HG02970 (cell line): ENCODE measurements at regions not wholly inside any gene's neighbourhood (a gene's known extent, or its start where the extent isn't known, plus 50 kb on each side); places are given as distances from the start of the nearest gene placed in this dataset.

Experiments used
- ATAC-seq: cut with Tn5 transposase; IDR thresholded peaks from one replicate; pipeline ENCODE4 v1.9.1; 2021; ENCODE audit warnings: mild to moderate bottlenecking, moderate library complexity, moderate number of reproducible peaks; ENCODE audit not compliant: unreplicated experiment, low FRiP score

DNA sequence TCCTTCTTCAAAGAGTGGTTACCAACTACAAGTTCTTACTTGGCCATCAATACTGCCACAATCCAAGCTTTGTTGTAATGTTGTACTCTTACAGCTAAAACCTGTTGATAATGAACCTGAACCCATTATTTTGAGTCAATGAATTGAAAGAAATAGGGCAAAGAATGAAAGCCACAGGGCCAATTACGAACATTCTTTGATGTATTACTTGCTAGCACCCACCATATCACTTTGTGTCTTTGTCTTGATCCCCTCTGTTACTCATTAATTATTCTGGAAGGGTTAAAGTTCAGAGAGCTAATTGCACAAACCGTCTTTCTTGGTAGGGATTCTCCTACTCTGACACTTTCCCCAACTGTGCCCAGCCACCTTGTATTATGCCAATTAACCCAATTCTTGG lies 53.2 kb upstream of the TFEC start:
- no peak for ATAC-seq

DNA sequence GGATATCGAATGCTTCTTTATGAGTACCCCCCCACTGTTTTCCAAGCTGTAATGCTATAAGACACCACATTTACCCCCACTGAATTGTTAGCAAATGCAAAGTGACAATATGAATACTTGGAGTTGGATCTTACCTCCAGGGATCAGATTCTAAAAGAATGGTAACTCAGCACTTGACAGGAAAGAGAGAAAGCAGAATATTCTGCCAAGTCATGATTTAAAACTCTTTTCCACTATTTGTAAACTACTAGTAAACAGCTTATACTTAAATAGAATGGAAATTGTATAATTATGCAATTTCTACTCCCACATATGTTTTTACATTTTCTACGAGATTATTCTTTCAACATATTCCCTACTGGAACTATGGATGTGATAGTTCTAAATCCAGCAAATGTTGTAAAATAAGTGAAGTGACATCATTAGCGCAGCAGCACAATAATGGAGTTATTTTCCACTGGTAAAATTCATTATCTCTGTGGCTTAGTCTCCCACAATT lies 56.0 kb upstream of the TFEC start:
- no peak for ATAC-seq

DNA sequence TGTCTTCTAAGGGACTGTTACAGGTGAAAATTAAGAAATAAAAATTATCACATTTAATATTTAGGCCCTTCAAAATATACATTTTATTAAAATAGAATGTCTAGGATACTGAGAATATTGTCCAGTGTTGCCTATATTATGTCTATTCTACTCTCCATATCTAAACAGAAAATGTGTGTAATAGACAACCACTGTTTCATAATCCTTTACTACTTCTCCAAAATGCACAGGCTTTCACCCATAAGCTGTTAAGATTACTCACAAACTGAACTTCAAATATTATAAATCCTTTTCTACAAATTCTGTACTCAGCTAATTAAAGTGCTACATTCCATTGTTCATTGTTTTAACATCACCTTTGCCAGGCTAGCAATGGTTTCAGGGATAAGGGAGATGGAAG lies 56.7 kb upstream of the TFEC start:
- no peak for ATAC-seq

DNA sequence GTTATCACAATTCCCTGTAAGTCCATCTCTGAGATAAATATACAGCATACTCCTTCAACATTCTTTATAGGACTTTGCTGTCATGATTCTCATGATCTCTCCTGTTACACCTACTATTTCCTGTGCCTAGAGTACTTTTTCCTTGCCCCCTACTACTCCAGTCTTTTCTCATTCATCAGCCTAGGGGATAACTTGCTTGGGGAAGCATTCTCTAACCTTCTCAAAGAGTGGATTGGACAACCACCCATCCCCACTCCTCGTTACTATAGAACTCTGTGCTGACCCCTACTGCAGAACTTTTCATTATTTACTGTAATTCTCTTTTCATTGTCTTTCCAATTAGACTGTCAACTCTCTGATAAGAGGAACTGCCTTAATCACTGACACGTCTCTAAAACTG lies 57.4 kb upstream of the TFEC start:
- ATAC-seq, result no peak

DNA sequence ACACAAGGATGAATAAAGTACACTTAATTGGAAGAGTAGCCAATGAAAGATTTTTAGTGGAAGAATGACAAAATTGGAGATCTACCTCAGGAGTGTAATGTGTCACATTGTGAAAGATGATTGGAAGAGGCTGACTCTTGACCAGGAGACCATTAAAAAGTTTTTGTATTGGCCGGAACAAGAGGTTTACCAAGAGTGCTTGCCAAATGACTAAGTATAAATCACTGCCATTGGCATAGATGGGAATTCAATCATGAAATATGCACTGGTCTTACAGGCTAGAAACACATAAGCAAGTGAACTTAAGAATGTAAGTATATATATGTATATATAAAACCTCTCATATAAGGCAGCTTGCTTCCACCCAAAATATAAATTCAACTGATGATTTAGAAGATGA lies 58.7 kb upstream of the TFEC start:
- ATAC-seq, result no peak

DNA sequence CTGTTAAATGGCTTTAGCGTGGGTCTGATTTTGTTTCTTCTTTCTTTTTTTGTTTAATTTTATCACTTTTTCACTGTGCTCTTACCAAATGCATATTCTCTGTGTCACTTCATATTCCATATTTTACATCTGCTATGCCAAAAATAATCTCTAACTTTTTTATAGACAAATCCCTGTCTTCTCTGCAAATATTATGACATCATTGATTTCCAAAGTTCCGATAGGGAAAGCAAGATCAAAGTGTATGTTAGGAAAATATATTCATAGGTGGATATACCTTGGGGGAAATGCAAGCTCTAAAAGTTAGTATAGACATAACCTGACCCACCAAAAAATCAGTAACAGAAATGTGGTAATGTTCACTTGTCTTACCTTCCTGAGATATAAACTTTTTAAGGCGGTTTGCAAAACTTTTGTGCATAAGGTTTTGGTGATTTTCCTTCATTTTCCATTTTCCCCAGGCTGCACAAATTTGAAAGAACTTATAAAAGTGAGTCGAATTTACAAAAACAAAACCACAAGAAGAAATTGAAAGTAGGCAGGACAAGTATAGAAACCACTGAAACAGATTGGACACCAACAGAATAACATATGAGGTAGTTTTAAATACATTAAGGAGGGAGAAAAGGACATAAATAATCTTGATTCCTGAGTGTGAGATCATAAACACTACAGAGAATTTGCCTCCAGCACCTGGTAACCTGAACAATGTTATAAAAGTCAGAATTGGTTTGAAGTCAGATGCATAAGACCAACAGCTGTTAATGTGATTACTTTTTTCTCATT lies 63.1 kb upstream of the TFEC start:
- ATAC-seq, result no peak

- ATAC-seq, result no peak
Measured at GRCh38 chr7:116095396-116095795, 64.8 kb upstream of the TFEC start.

DNA sequence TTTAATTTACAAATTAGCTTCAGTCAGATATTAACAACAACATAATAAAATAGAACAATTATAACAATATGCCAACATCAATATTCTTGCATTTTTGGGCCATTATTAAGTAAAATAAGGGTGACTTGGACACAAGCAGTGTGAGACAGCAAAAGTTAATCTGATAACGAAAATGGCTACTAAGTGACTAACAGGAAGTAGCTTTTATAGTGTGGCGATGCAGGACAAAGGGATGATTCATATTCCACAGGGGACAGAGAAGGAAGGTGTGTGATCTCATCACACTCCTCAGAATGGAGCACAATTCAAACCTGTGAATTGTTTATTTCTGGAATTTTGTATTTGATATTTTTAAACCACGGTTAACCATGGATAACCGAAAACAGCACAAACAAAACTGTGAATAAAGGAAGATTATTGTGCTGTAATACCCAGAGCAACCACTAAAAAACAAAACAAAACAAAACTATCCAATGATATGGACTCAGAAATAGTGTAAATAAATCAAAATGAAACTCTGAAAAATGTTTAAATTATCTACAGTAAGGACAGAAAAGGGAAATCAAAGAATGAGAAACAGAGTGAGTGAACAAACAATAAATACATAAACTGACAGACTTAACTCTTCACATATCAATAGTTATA lies 66.9 kb upstream of the TFEC start:
- no peak for ATAC-seq

DNA sequence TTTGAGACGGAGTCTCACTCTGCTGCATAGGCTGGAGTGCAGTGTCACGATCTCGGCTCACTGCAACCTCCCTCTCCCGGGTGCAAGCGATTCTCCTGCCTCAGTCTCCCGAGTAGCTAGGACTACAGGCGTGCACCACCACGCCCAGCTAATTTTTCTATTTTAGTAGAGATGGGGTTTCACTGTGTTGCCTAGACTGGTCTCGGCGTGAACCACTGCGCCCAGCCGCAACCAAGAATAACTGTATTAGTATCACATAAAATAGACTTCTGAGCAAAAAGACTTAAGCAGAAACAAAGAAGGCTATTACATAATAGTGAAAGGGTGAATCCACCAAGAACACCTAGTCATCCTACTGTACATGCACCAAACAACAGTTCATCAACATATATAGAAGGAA lies 67.6 kb upstream of the TFEC start:
- ATAC-seq, result no peak

DNA sequence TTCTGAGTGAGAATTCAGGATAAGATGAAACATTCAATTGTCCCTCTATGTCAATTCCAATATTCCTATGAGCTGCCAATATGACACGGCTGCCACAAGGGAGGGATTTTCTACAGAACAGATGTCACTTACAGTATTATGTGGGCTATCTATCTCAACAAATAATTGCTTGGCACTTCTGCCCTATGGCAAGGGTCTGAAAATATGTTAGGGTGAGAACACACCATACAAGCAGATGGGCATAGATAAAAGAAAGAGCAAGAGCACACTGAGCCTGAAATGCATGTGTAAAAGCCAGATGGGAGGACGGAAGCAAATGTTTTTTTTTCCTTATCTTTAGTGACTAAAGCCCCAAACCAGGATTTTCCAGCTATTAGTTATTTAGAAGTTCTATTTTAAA lies 70.1 kb upstream of the TFEC start:
- ATAC-seq, result no peak

- no peak for ATAC-seq
Measured at GRCh38 chr7:116101704-116102103, 71.1 kb upstream of the TFEC start.

DNA sequence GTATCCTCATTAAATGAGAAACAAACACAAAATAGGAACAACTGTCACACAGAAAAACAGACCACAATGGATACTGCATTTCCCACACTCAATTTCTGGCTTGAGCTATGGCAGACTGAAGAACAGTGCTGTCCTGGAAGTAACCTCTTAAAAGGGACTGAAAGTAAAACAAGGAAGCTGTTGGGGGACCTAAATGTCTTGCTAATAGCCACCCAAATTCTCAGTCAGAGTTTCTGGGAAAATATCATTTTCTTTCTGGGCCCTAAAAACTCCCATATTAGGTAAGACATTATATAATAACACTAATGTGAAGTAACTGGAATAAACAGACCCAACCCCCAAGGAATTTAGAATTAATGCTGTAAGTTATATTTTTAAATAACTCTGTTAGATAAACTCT lies 80.9 kb upstream of the TFEC start:
- no peak for ATAC-seq

- no peak for ATAC-seq
Measured at GRCh38 chr7:116113310-116113709, 82.7 kb upstream of the TFEC start.

DNA sequence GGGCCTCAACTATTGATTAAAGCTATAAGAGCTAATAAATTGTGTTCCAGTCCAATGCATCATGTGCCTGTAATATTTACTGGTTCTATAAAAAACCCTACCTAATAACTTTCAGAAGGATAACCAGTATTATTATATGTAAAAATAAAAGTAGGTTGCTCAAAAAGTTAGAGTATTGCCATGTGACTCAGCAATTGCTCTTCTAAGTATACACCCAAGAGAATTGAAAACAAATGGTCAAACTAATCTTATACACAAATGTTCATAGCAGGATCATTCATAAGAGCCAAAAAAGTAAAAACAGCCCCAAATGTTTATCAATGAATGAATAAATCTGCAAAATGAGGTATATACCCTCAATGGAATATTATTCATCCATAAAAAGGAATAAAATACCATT lies 89.5 kb upstream of the TES start:
- ATAC-seq, result no peak

GRCh38 chr7:116122972-116123595 lies 87.3 kb upstream of the TES start:
- ATAC-seq, result no peak

GRCh38 chr7:116128139-116128538 lies 82.2 kb upstream of the TES start:
- ATAC-seq, result no peak

DNA sequence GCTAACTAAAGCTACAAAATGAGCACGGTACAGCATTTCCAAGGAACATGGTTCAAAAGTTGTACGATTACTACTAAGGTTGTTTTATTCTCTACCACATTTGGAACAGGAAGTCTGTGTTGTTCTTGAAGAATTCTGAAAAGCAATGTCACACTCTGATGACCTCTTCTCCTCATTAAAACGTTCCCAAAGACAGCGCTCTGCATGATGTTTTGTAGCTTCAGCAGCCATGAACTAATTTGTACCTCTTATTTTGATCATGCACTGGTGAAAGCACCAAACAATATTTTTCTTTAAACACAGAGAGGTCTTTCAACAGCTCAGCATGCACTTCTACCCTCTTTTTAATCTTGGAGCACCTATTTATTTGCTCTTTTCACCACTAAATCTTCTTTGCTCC lies 75.0 kb upstream of the TES start:
- ATAC-seq, result no peak

GRCh38 chr7:116138202-116138801 lies 72.0 kb upstream of the TES start:
- peak; percentile 83 for ATAC-seq

- ATAC-seq, result no peak
Measured at GRCh38 chr7:116139007-116139406, 71.3 kb upstream of the TES start.

- no peak for ATAC-seq
Measured at GRCh38 chr7:116139807-116140206, 70.5 kb upstream of the TES start.

DNA sequence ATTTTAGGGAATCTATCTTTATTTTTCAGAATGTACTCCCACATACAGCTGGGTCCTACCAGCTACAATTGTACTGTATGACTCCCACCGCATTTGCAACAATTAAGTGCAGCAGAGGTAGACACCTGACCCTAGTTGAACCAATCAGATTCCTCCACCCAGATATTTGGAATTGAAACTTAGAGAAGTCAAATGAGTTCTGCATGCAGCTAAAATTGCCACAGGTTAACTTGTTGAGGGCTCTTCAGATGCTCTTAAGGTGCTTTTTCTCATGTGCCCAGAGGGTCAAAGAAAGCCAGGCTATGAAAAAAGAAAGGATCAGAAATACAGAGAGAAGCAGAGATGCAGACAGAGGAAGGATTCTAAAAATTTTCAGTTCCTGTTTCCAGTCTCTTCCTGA lies 68.0 kb upstream of the TES start:
- ATAC-seq, result no peak
